Body of pancreas (tissue), 4 donors: ENCODE measurements at regions not wholly inside any gene's neighbourhood (a gene's known extent, or its start where the extent isn't known, plus 50 kb on each side); places are given as distances from the start of the nearest gene placed in this dataset.

ENCODE experiments used
- ATAC-seq: fragments of 150-250 bp; one replicate; pipeline ENCODE4 v1.9.1; 2016
- DNase-seq, 4 donors: peaks; one replicate each; pipeline ENCODE4 v3.0.0-alpha.2; 2019
- H3K27ac ChIP-seq, 4 donors: fragments of 200-600 bp; sonication (generic); 1 replicate in 3 of 4; 2 replicates in 1 of 4; pipeline versions ENCODE4 v1.5.1 to v1.6.1; 2016 to 2019; ENCODE audit warnings: mild to moderate bottlenecking in 1 of 4, mixed read lengths in 1 of 4, moderate library complexity in 1 of 4
- H3K27me3 ChIP-seq, 2 donors: fragments of 200-600 bp; sonication (generic); one replicate each; pipeline ENCODE4 v1.6.0; 2016; ENCODE audit warnings: mild to moderate bottlenecking in 1 of 2
- H3K36me3 ChIP-seq, 2 donors: fragments of 200-600 bp; sonication (generic); replicated peaks in 1 of 2; 2 replicates each; pipeline ENCODE4 v1.5.1; 2016; ENCODE audit warnings: low read depth in 2 of 2; ENCODE audit not compliant: insufficient read depth in 1 of 2
- H3K4me1 ChIP-seq: fragments of 200-600 bp; sonication (generic); one replicate; pipeline ENCODE4 v1.6.0; 2016
- H3K4me3 ChIP-seq, 2 donors: fragments of 200-600 bp; sonication (generic); 1 replicate in 1 of 2; 2 replicates in 1 of 2; pipeline ENCODE4 v1.5.1; 2016 to 2019
- H3K9me3 ChIP-seq, 3 donors: fragments of 200-600 bp; sonication (generic); 1 replicate in 2 of 3; 2 replicates in 1 of 3; pipeline ENCODE4 v1.5.1; 2016
- POLR2A ChIP-seq, 3 donors: fragments of 450-650 bp; IDR thresholded peaks; one replicate each; pipeline ENCODE4 v1.6.1; 2016; ENCODE audit warnings: antibody characterized with exemption in 3 of 3, mild to moderate bottlenecking in 2 of 3
- WGBS, 2 donors: methylation state at CpG; one replicate each; pipeline ENCODE4 v1.1.5; 2017; 5-methylcytosine and 5-hydroxymethylcytosine counted together
- intact Hi-C: fragments of 100-400 bp; cut with DNase I; formaldehyde crosslinking; loops from one replicate; pipeline ENCODE4 v1.15.1; 2023
- TF ChIP-seq, protein P1 (sequence below), 7 experiments: fragments of 450-650 bp in 4 of 7; fragments of 200-600 bp in 3 of 7; sonication (generic) in 3 of 7; IDR thresholded peaks; one replicate each; pipeline ENCODE4 v1.5.1; 2016 to 2019; ENCODE audit warnings: antibody characterized with exemption in 7 of 7

DNA sequence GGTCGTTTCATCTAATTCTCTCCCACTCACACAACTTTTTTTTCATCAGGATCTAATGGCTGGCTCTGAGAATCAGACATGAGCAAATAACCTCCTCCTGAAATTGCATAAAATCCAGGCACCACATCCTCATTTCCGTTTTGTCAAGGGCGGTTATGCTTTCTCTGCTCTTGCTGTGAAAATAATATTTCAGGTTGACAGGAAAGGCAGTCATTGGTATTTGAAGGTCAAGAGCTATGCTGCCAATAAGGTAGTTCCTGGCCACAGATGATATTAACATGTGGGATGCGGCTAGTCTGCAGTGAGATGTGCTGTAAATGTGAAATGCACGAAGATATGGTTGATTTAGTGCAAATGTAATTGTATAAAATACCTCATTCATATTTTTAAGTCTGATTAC is 870.2 kb upstream of the TMEM132C start:
- no peak for TF ChIP-seq POLR2A (IDR thresholded peaks at IDR 0.05)
- TF ChIP-seq, protein P1, sequence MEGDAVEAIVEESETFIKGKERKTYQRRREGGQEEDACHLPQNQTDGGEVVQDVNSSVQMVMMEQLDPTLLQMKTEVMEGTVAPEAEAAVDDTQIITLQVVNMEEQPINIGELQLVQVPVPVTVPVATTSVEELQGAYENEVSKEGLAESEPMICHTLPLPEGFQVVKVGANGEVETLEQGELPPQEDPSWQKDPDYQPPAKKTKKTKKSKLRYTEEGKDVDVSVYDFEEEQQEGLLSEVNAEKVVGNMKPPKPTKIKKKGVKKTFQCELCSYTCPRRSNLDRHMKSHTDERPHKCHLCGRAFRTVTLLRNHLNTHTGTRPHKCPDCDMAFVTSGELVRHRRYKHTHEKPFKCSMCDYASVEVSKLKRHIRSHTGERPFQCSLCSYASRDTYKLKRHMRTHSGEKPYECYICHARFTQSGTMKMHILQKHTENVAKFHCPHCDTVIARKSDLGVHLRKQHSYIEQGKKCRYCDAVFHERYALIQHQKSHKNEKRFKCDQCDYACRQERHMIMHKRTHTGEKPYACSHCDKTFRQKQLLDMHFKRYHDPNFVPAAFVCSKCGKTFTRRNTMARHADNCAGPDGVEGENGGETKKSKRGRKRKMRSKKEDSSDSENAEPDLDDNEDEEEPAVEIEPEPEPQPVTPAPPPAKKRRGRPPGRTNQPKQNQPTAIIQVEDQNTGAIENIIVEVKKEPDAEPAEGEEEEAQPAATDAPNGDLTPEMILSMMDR (IDR thresholded peaks at IDR 0.05): no peak
- ATAC-seq (no peak), DNase-seq (no peak)
- Histone ChIP-seq H3K4me1 (no peaks in the 10 kb centered on the region), H3K9me3 (no peaks in the 10 kb centered on the region), H3K27ac (no peak overlapping the region), H3K4me3 (no peak overlapping the region), H3K36me3 (no peaks in the 10 kb centered on the region), H3K27me3 (peaks cover 0 to 4% of the 10 kb centered on the region in 2 donors)
- intact Hi-C loops: loop anchor here (10.0 kb wide), 1 partner anchor 52 kb away; no protein-coding TSS in a partner anchor
- 46 to 57% methylated on average over 5 of the region's 5 CpGs for WGBS, 2 donors

DNA sequence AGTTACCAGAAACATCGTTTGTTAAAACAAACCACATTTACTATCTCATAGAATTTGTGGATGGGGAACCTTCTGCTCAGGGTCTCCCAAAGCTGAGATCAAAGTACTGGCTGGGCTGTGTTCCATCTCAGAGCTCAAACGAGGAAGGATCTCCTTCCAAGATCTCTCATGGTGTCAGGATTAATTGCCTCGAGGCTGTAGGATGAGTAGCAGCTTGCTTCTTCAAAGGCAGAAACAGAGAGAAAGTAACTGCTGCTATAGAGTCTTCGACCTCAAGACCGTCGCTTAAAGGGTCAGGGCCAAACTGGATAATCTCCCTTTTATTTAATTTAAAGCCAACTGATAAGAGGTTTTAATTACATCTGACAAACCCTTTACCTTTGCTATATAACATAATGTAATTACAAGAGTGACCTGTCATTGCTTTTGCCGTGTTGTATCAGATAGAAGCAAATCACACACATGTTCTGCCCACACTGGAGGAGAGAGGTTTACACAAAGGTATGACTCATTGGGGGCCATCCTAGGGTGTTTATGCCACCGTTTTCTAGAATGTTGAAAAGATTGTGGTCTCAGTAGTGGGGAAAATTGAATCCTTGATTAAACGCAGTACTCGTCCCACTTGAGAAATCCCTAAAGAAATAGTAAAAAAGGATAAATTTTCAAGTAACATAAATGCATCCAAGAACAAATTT is 868.8 kb upstream of the TMEM132C start:
- Histone ChIP-seq H3K36me3 (no peaks in the 10 kb centered on the region), H3K27ac (no peak overlapping the region), H3K4me1 (no peaks in the 10 kb centered on the region), H3K27me3 (peaks cover 0 to 4% of the 10 kb centered on the region in 2 donors), H3K9me3 (no peaks in the 10 kb centered on the region), H3K4me3 (no peak overlapping the region)
- ATAC-seq (no peak), DNase-seq (no peak)
- WGBS, 2 donors: 42 to 46% methylated on average over 10 of the region's 10 CpGs
- intact Hi-C loops: loop anchor here (10.0 kb wide), 1 partner anchor 53 kb away; no protein-coding TSS in a partner anchor
- TF ChIP-seq, protein P1 (IDR thresholded peaks at IDR 0.05): no peak
- TF ChIP-seq POLR2A (IDR thresholded peaks at IDR 0.05): no peak

DNA sequence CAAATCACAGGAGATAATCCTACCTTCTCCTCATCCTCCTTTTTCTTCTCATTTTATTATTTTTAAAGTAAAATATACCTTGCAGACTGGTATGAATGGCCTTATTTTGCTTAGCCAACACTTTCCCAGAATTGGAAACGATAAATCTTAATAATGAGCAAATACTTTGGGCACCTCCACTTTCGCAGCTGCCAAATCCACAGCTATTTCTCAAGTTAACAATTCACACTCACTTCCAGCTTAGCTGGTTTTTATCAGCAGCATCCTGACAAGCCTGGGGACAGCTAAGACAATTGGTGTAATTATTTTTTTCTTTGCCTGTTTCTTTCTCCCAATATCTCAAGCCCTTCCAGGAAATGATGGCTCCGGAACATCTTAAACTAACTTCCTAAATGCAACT is 867.5 kb upstream of the TMEM132C start:
- peak overlapping the region in 1 of 2 donors; percentile 3 for H3K4me3 ChIP-seq
- no peaks in the 10 kb centered on the region for H3K4me1 ChIP-seq
- H3K36me3 ChIP-seq: no peaks in the 10 kb centered on the region
- 21 to 26% methylated on average over 3 of the region's 3 CpGs for WGBS, 2 donors
- no peaks in the 10 kb centered on the region for H3K27me3 ChIP-seq
- TF ChIP-seq, protein P1 (IDR thresholded peaks at IDR 0.05): no peak
- TF ChIP-seq POLR2A (IDR thresholded peaks at IDR 0.05): no peak
- DNase-seq: no peak
- no peaks in the 10 kb centered on the region for H3K9me3 ChIP-seq
- intact Hi-C loops: loop anchor here (10.0 kb wide), 1 partner anchor 55 kb away; no protein-coding TSS in a partner anchor
- H3K27ac ChIP-seq: no peak overlapping the region
- ATAC-seq: no peak

DNA sequence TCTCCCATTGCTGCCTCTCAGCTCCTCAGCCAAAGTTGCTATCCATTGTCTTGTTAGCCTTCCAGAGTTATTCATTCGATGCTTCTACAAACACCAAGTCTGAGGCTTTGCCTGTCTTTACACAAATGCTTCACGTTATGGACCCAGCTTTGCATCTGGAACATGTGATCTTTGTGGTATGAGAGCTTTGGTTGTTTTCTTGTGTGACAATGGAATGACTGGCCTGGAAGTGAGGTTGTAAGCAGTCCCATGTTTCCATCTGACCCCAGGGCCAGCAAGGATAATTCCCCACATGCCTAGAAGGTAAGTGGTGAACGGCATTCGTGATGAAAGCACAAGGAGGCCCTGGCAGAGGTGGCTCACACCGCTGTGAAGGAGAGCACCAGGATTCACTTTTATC is 866.7 kb upstream of the TMEM132C start:
- DNase-seq (no peak), ATAC-seq (no peak)
- H3K4me1 ChIP-seq: no peaks in the 10 kb centered on the region
- H3K27ac ChIP-seq: no peak overlapping the region
- H3K4me3 ChIP-seq: no peak overlapping the region
- intact Hi-C loops: no loop called here
- H3K9me3 ChIP-seq: no peaks in the 10 kb centered on the region
- TF ChIP-seq, protein P1 (IDR thresholded peaks at IDR 0.05): no peak
- H3K27me3 ChIP-seq: no peaks in the 10 kb centered on the region
- WGBS, 2 donors: 61 to 63% methylated on average over 5 of the region's 5 CpGs
- no peaks in the 10 kb centered on the region for H3K36me3 ChIP-seq

DNA sequence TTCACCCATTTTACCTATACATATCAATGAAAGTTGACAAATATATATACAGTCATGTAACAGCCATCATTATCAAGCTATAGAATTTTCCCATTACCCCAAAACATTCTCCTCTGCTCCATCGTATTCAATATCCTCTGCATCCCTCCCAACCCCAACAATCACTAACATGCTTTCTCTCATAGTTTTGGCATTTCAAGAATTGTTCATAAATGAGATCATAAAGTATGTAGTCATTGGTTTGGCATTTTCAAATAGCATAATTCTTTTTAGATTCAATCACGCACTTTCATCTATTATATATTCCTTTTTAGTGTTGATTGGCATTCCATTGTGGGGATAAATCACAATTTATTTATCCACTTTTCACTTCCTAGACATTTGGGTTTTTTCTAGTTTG is 866.0 kb upstream of the TMEM132C start:
- Histone ChIP-seq H3K36me3 (no peaks in the 10 kb centered on the region), H3K27ac (no peak overlapping the region), H3K4me1 (no peaks in the 10 kb centered on the region), H3K4me3 (no peak overlapping the region), H3K27me3 (no peaks in the 10 kb centered on the region), H3K9me3 (no peaks in the 10 kb centered on the region)
- DNase-seq: no peak
- no peak for ATAC-seq
- TF ChIP-seq, protein P1 (IDR thresholded peaks at IDR 0.05): no peak
- no peak for TF ChIP-seq POLR2A (IDR thresholded peaks at IDR 0.05)
- WGBS, 2 donors: 52 to 60% methylated on average over 2 of the region's 2 CpGs
- intact Hi-C loops: no loop called here
